OCI-LY1 (cell line): ENCODE measurements at regions not wholly inside any gene's neighbourhood (a gene's known extent, or its start where the extent isn't known, plus 50 kb on each side); places are given as distances from the start of the nearest gene placed in this dataset.

Source experiments
- EZH2 ChIP-seq: fragments of 200-600 bp; sonication (generic), shearing (Covaris generic); IDR thresholded peaks from 2 replicates; pipeline ENCODE4 v1.8.0; 2017; ENCODE audit warnings: borderline replicate concordance, mixed run types, mild to moderate bottlenecking, antibody characterized with exemption, low read length, moderate library complexity, mixed read lengths
- TF ChIP-seq, protein P1 (sequence below): fragments of 200-600 bp; sonication (generic), shearing (Covaris generic); IDR thresholded peaks from 2 replicates; pipeline ENCODE4 v1.5.1; 2017; ENCODE audit warnings: mild to moderate bottlenecking, antibody characterized with exemption, low read length, moderate library complexity, mixed read lengths

DNA sequence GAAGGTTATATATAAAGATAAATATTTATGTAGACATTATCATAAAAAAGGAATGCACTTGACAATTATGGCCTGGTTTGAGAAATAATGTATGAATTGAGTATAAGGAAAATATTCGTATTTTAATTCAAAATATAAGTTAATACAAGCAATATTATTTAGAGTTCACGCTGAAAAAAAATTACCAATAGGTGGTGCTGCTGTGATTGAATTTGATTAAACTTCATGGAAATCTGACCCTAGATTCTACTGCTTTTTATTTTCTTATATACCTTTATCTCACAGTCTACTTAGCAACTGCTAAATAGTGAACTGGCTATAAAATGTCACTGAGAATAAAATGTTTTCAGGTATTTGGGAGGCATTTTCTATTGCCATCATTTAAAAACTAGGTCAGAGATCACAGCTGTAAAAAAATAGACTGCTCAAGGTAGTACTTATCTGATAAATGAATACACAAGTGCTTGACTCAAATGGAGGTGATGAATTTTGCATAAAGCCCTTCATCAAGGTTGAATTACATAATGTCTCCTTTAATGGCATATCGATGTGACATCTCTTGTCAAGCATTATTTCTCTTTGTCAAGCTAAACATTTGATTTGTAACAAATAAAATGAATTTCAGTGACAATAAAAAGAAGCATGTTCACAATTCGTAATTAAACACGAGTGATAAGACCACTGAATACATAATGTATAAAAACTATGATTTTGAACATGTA is 1638.8 kb upstream of the PCDH7 start:
- TF ChIP-seq, protein P1, sequence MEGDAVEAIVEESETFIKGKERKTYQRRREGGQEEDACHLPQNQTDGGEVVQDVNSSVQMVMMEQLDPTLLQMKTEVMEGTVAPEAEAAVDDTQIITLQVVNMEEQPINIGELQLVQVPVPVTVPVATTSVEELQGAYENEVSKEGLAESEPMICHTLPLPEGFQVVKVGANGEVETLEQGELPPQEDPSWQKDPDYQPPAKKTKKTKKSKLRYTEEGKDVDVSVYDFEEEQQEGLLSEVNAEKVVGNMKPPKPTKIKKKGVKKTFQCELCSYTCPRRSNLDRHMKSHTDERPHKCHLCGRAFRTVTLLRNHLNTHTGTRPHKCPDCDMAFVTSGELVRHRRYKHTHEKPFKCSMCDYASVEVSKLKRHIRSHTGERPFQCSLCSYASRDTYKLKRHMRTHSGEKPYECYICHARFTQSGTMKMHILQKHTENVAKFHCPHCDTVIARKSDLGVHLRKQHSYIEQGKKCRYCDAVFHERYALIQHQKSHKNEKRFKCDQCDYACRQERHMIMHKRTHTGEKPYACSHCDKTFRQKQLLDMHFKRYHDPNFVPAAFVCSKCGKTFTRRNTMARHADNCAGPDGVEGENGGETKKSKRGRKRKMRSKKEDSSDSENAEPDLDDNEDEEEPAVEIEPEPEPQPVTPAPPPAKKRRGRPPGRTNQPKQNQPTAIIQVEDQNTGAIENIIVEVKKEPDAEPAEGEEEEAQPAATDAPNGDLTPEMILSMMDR: no peak
- TF ChIP-seq EZH2: no peak
